ENCODE measurements at regions not wholly inside any gene's neighbourhood (a gene's known extent, or its start where the extent isn't known, plus 50 kb on each side); places are given as distances from the start of the nearest gene placed in this dataset.

DNA sequence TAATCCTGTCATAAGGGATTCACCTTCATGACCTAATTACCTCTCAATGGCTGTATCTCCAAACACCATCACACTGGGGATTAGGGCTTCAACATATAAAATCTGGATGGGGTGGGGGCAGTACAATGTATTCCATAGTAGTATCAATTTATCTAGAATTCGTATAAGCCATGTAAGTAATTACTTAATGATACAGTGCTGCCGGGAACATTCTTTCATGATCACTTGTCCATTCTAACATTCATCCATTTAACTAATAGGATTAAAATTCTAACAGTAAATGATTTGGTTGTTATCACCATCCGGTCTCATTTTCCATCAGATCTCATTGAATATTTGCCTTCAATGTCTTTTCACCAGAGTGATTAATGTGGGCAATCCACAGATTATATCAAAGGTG is 1620.9 kb upstream of the TENM3 start:
- TF ChIP-seq, protein P1, sequence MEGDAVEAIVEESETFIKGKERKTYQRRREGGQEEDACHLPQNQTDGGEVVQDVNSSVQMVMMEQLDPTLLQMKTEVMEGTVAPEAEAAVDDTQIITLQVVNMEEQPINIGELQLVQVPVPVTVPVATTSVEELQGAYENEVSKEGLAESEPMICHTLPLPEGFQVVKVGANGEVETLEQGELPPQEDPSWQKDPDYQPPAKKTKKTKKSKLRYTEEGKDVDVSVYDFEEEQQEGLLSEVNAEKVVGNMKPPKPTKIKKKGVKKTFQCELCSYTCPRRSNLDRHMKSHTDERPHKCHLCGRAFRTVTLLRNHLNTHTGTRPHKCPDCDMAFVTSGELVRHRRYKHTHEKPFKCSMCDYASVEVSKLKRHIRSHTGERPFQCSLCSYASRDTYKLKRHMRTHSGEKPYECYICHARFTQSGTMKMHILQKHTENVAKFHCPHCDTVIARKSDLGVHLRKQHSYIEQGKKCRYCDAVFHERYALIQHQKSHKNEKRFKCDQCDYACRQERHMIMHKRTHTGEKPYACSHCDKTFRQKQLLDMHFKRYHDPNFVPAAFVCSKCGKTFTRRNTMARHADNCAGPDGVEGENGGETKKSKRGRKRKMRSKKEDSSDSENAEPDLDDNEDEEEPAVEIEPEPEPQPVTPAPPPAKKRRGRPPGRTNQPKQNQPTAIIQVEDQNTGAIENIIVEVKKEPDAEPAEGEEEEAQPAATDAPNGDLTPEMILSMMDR (IDR thresholded peaks at IDR 0.05): no peak
- TF ChIP-seq POLR2A (IDR thresholded peaks at IDR 0.05): no peak
- TF ChIP-seq POLR2AphosphoS5 (IDR thresholded peaks at IDR 0.05; ENCODE audit: insufficient read depth in 1 of 2, low read depth in 1 of 2): no peak

Data from vagina (tissue), 2 donors.